GM12864 (cell line): ENCODE measurements at regions not wholly inside any gene's neighbourhood (a gene's known extent, or its start where the extent isn't known, plus 50 kb on each side); places are given as distances from the start of the nearest gene placed in this dataset.

Experiments used
- DNase-seq: peaks from one replicate; pipeline ENCODE4 v3.0.0-alpha.2; 2011; ENCODE audit warnings: low read depth
- H3K4me3 ChIP-seq: 2 replicates; pipeline ENCODE4 v1.5.1; 2011; ENCODE audit warnings: mild to moderate bottlenecking, low read depth, low read length, control low read depth
- TF ChIP-seq, protein P1 (sequence below): IDR thresholded peaks from 2 replicates; pipeline ENCODE4 v1.5.1; 2011; ENCODE audit warnings: low read depth, mild to moderate bottlenecking, moderate library complexity, low read length, control low read depth, inconsistent platforms; ENCODE audit errors: missing control alignments

DNA sequence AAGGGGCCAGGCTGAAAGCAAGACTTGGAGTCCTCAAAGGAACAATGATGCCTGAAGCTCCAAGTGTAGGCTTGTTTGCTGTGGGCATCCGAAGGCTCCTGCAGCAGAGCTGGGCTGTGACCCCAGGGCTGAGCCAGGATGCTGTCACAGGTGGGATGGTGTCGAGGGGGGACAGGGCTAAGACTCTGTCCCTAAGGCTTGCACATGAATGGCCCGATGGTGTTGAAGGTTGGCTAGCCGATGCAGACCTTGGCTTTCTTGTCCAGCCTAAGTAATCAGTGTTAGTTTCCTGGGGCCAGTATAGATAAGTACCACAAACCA lies 251.0 kb downstream of the NDUFA10 start:
- no peak for DNase-seq
- TF ChIP-seq, protein P1, sequence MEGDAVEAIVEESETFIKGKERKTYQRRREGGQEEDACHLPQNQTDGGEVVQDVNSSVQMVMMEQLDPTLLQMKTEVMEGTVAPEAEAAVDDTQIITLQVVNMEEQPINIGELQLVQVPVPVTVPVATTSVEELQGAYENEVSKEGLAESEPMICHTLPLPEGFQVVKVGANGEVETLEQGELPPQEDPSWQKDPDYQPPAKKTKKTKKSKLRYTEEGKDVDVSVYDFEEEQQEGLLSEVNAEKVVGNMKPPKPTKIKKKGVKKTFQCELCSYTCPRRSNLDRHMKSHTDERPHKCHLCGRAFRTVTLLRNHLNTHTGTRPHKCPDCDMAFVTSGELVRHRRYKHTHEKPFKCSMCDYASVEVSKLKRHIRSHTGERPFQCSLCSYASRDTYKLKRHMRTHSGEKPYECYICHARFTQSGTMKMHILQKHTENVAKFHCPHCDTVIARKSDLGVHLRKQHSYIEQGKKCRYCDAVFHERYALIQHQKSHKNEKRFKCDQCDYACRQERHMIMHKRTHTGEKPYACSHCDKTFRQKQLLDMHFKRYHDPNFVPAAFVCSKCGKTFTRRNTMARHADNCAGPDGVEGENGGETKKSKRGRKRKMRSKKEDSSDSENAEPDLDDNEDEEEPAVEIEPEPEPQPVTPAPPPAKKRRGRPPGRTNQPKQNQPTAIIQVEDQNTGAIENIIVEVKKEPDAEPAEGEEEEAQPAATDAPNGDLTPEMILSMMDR, result no peak
- H3K4me3 ChIP-seq, result no peak overlapping the region

DNA sequence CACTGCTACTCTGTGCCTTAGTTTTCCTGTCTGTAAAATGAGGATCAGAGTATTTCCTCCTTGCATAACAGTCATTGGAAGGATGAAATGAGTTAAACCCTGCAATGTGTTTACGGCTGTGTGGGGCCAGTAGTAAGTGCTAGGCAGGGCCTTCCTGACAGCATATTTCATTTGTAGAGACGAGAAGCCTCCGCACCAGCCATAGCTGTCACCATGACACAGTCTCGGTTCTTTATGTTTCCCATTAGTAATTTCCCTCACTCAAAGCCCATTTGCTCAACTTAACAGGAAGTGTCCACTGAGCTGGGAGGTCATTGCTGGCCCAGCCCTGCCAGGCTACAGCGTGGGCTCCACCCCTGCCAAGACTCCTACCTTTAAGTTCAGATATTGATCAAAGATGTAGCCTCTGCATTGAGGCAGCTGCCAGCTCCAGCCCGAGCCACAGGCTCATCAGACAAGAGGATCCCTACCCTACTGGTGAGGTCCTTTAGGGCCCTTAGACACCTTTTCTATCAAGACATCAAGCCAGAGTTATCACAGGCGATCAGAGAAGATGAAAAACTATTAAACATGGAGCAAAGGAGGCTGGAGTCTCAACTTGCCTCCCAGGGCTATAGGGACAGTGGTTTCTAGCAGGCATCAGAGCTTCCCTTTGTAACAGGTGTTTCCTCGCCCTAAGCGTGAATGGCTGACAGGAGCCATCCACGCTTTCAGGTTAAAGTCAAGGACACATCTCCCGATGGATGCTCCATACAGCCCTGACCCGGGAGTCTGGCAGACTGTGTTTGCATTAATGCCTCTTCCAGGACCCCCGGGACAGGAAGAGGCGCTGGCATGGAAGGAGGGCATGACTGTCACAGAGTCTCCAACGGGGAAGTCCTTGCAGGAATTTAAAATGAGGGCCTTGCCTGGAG lies 251.7 kb downstream of the NDUFA10 start:
- no peak overlapping the region for H3K4me3 ChIP-seq
- DNase-seq, result no peak
- TF ChIP-seq, protein P1, result no peak

- H3K4me3 ChIP-seq, result no peak overlapping the region
- TF ChIP-seq, protein P1, result no peak
- no peak for DNase-seq
Measured at GRCh38 chr2:239772721-239773120, 252.4 kb downstream of the NDUFA10 start.

GRCh38 chr2:239770246-239770639 lies 254.9 kb downstream of the NDUFA10 start:
- no peak for DNase-seq
- TF ChIP-seq, protein P1, result no peak
- no peak overlapping the region for H3K4me3 ChIP-seq

DNA sequence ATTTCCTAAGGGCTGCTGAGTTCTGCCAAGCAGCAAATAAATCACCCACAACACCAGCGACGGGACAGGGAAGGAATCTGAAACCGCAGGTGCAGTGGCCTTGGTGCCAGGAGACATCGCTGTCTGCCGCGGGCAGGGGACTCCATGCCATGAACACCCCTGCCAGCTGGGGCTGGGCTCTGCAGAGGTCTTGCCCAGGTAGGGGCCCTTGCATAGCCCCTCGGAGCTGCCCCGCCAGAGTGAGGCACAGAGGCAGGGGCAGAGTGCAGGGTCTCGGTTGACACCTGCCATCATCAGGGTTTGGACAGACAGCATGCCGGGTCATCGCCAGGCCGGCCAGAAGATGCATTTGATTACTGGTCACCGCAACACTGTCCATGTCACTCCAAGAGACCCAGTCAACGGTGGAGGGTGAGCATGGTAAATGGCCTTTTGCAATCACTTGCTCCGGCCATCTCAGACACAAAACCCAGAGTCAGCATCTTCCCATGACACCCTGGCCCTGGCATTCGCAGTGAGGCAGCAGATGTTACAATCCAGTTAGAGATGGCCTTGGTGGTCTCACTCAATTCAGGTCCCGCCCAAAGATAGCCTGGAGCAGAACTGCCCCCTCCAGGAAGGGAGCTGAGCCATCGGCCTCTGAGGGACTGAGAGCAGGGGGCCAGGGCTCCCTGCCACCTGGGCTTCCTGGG lies 255.4 kb downstream of the NDUFA10 start:
- no peak overlapping the region for H3K4me3 ChIP-seq
- DNase-seq, result no peak
- TF ChIP-seq, protein P1, result no peak

GRCh38 chr2:239768907-239769553 lies 256.1 kb downstream of the NDUFA10 start:
- H3K4me3 ChIP-seq, result no peak overlapping the region
- no peak for DNase-seq

More at GRCh38 chr2:239768907-239769553, 256.1 kb downstream of the NDUFA10 start:
- TF ChIP-seq, protein P1, result no peak
